Body of pancreas (tissue), 4 donors: ENCODE measurements at regions not wholly inside any gene's neighbourhood (a gene's known extent, or its start where the extent isn't known, plus 50 kb on each side); places are given as distances from the start of the nearest gene placed in this dataset.

Experiments used
- ATAC-seq: fragments of 150-250 bp; one replicate; pipeline ENCODE4 v1.9.1; 2016
- DNase-seq, 4 donors: peaks; one replicate each; pipeline ENCODE4 v3.0.0-alpha.2; 2019
- H3K27ac ChIP-seq, 4 donors: fragments of 200-600 bp; sonication (generic); 1 replicate in 3 of 4; 2 replicates in 1 of 4; pipeline versions ENCODE4 v1.5.1 to v1.6.1; 2016 to 2019; ENCODE audit warnings: mild to moderate bottlenecking in 1 of 4, mixed read lengths in 1 of 4, moderate library complexity in 1 of 4
- H3K27me3 ChIP-seq, 2 donors: fragments of 200-600 bp; sonication (generic); one replicate each; pipeline ENCODE4 v1.6.0; 2016; ENCODE audit warnings: mild to moderate bottlenecking in 1 of 2
- H3K36me3 ChIP-seq, 2 donors: fragments of 200-600 bp; sonication (generic); replicated peaks in 1 of 2; 2 replicates each; pipeline ENCODE4 v1.5.1; 2016; ENCODE audit warnings: low read depth in 2 of 2; ENCODE audit not compliant: insufficient read depth in 1 of 2
- H3K4me1 ChIP-seq: fragments of 200-600 bp; sonication (generic); one replicate; pipeline ENCODE4 v1.6.0; 2016
- H3K4me3 ChIP-seq, 2 donors: fragments of 200-600 bp; sonication (generic); 1 replicate in 1 of 2; 2 replicates in 1 of 2; pipeline ENCODE4 v1.5.1; 2016 to 2019
- H3K9me3 ChIP-seq, 3 donors: fragments of 200-600 bp; sonication (generic); 1 replicate in 2 of 3; 2 replicates in 1 of 3; pipeline ENCODE4 v1.5.1; 2016
- POLR2A ChIP-seq, 3 donors: fragments of 450-650 bp; IDR thresholded peaks; one replicate each; pipeline ENCODE4 v1.6.1; 2016; ENCODE audit warnings: antibody characterized with exemption in 3 of 3, mild to moderate bottlenecking in 2 of 3
- WGBS, 2 donors: methylation state at CpG; one replicate each; pipeline ENCODE4 v1.1.5; 2017; 5-methylcytosine and 5-hydroxymethylcytosine counted together
- intact Hi-C: fragments of 100-400 bp; cut with DNase I; formaldehyde crosslinking; loops from one replicate; pipeline ENCODE4 v1.15.1; 2023
- TF ChIP-seq, protein P1 (sequence below), 7 experiments: fragments of 450-650 bp in 4 of 7; fragments of 200-600 bp in 3 of 7; sonication (generic) in 3 of 7; IDR thresholded peaks; one replicate each; pipeline ENCODE4 v1.5.1; 2016 to 2019; ENCODE audit warnings: antibody characterized with exemption in 7 of 7

DNA sequence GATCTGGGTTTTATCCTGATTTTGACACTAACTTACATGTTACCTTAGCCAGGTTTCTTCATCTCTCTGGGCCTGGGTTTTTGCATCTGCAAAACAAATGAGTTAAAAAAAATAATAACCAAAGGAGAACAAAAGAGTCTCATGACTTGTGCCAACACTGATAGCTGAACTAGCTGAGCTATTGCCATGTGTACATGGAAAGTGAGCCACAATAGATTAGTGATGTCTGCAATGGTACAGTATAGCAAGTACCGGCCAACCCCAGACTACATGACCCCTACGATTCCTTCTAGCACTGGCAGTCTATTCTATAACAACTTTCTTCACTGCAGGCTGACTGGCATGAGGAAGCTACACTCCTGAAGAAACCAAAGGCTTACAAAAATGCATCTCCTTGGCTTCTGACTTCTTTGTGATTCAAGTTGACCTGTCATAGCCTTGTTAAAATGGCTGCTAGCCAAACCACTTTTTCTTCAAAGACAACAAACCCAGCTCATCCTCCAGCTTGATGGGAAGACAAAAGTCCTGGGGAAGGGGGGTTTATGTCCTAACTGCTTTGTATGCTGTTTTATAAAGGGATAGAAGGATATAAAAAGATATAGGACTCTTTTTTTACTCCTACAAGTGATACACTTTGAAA is 123.7 kb downstream of the DAD1 start:
- Histone ChIP-seq H3K4me1 (peaks cover 7% of the 10 kb centered on the region), H3K4me3 (no peak overlapping the region), H3K27me3 (no peaks in the 10 kb centered on the region), H3K36me3 (no peaks in the 10 kb centered on the region), H3K27ac (no peak overlapping the region), H3K9me3 (no peaks in the 10 kb centered on the region)
- TF ChIP-seq, protein P1, sequence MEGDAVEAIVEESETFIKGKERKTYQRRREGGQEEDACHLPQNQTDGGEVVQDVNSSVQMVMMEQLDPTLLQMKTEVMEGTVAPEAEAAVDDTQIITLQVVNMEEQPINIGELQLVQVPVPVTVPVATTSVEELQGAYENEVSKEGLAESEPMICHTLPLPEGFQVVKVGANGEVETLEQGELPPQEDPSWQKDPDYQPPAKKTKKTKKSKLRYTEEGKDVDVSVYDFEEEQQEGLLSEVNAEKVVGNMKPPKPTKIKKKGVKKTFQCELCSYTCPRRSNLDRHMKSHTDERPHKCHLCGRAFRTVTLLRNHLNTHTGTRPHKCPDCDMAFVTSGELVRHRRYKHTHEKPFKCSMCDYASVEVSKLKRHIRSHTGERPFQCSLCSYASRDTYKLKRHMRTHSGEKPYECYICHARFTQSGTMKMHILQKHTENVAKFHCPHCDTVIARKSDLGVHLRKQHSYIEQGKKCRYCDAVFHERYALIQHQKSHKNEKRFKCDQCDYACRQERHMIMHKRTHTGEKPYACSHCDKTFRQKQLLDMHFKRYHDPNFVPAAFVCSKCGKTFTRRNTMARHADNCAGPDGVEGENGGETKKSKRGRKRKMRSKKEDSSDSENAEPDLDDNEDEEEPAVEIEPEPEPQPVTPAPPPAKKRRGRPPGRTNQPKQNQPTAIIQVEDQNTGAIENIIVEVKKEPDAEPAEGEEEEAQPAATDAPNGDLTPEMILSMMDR (IDR thresholded peaks at IDR 0.05): no peak
- TF ChIP-seq POLR2A (IDR thresholded peaks at IDR 0.05): no peak
- WGBS, 2 donors: 82 to 85% methylated on average over 2 of the region's 2 CpGs
- DNase-seq: no peak
- no peak for ATAC-seq
- intact Hi-C loops: no loop called here

DNA sequence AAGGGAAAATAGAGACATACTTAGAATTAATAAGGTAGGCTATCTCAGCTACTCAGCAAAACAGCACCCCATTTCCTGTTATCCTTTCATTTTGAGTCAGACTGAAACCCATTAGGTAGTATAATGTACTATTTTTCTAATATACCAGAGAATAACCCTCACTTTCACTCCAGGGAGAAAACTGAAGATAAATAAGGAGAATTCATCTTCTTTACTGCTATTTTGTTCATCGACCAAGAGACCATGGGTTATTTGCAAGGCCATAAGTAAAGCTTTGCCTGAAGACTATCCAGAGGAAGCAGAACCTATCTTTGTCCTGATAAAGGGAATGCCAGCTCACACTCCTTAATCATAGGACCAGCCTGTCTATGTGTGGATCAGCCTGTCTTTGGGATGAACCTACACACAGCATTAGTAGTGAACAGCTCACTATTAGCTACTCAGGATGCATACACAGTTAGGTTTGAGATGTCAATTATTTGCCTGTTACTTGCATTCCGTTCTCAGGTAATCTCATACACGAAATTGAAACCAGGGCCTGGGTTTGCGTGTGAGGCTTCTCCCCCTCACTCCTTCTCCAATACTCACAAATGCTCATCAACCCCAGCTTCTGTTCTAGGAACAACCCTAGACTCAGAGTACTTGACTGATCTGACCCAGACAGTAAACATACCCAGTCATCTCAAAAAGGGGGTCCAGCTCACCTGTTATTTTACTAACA is 124.4 kb downstream of the DAD1 start:
- Histone ChIP-seq H3K4me3 (no peak overlapping the region), H3K27ac (no peak overlapping the region), H3K4me1 (peaks cover 7% of the 10 kb centered on the region), H3K27me3 (no peaks in the 10 kb centered on the region), H3K9me3 (no peaks in the 10 kb centered on the region), H3K36me3 (no peaks in the 10 kb centered on the region)
- no peak for ATAC-seq
- WGBS, 2 donors: 89 to 91% methylated on average over 4 of the region's 4 CpGs
- TF ChIP-seq, protein P1 (IDR thresholded peaks at IDR 0.05): no peak
- TF ChIP-seq POLR2A (IDR thresholded peaks at IDR 0.05): no peak
- DNase-seq: no peak
- intact Hi-C loops: no loop called here

DNA sequence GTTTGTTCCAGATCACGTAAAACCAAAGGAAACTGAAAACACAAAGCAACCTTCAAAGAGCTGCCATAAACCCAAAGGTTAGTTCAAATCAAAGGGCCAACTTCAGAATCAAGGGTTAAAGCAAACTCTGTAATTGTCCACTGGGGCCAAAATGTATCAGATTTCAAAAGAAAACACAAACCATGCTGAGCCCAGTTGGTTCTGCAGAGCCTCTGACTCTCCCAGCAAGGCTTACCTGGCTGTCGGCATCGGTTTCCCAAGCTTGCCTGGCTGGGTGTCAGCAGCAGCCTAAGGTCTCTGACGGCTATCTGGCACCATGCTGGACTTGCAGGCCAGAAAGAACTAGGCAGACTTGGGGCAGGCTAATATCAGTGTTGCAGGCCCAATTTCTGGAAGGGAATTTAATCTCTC is 125.3 kb downstream of the DAD1 start:
- peaks cover 7% of the 10 kb centered on the region for H3K4me1 ChIP-seq
- TF ChIP-seq, protein P1 (IDR thresholded peaks at IDR 0.05): peak in 1 of 7 experiments; percentile 18
- TF ChIP-seq POLR2A (IDR thresholded peaks at IDR 0.05): no peak
- H3K27me3 ChIP-seq: no peaks in the 10 kb centered on the region
- H3K4me3 ChIP-seq: no peak overlapping the region
- ATAC-seq (peak; percentile 75), DNase-seq (peak; percentile 61 to 85 (median 78))
- no peaks in the 10 kb centered on the region for H3K36me3 ChIP-seq
- intact Hi-C loops: no loop called here
- WGBS, 2 donors: 36 to 64% methylated on average over 4 of the region's 4 CpGs
- H3K9me3 ChIP-seq: no peaks in the 10 kb centered on the region
- H3K27ac ChIP-seq: no peak overlapping the region

DNA sequence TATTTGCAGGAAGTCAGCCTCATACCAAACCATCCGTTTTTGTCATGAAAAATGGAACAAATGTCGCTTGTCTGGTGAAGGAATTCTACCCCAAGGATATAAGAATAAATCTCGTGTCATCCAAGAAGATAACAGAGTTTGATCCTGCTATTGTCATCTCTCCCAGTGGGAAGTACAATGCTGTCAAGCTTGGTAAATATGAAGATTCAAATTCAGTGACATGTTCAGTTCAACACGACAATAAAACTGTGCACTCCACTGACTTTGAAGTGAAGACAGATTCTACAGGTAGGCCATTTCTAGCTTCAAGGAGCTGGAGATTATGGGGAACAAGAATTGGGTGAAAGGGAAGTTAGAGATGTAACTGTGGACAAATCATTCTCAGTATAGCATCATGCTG is 126.1 kb downstream of the DAD1 start:
- Histone ChIP-seq H3K4me1 (peaks cover 7% of the 10 kb centered on the region), H3K27me3 (no peaks in the 10 kb centered on the region), H3K9me3 (no peaks in the 10 kb centered on the region), H3K36me3 (no peaks in the 10 kb centered on the region), H3K27ac (no peak overlapping the region), H3K4me3 (no peak overlapping the region)
- ATAC-seq: no peak
- 78 to 81% methylated on average over 4 of the region's 4 CpGs for WGBS, 2 donors
- intact Hi-C loops: no loop called here
- DNase-seq: no peak
- TF ChIP-seq POLR2A (IDR thresholded peaks at IDR 0.05): no peak
- TF ChIP-seq, protein P1 (IDR thresholded peaks at IDR 0.05): no peak
